Brain microvascular endothelial cell (primary cell): ENCODE measurements at regions not wholly inside any gene's neighbourhood (a gene's known extent, or its start where the extent isn't known, plus 50 kb on each side); places are given as distances from the start of the nearest gene placed in this dataset.

Experiments
- DNase-seq: peaks from one replicate; pipeline ENCODE4 v3.0.0-alpha.2; 2020
- H3K27ac ChIP-seq: fragments of 250-450 bp; sonication (Bioruptor Pico); 2 replicates; pipeline ENCODE4 v1.5.1; 2020; ENCODE audit warnings: mild to moderate bottlenecking, moderate library complexity
- H3K27me3 ChIP-seq: fragments of 250-450 bp; sonication (Bioruptor Pico); replicated peaks from 2 replicates; pipeline ENCODE4 v1.5.1; 2020; ENCODE audit warnings: mild to moderate bottlenecking
- H3K36me3 ChIP-seq: fragments of 250-450 bp; sonication (Bioruptor Pico); replicated peaks from 2 replicates; pipeline ENCODE4 v1.5.1; 2020; ENCODE audit warnings: mild to moderate bottlenecking
- H3K4me3 ChIP-seq: 2 replicates; pipeline ENCODE4 v1.5.1; 2011; ENCODE audit warnings: low read depth, mild to moderate bottlenecking, control low read depth, low read length, moderate library complexity
- CTCF ChIP-seq: IDR thresholded peaks from 2 replicates; pipeline ENCODE4 v1.5.1; 2011; ENCODE audit warnings: low read depth, mild to moderate bottlenecking, moderate library complexity, low read length, control low read depth, inconsistent platforms; ENCODE audit errors: missing control alignments
- in situ Hi-C: cut with HindIII; loops from 2 replicates; pipeline ENCODE4 v1.10.0; 2017; ENCODE audit warnings: low sequenced_read_pairs, low pct_ligation_motif_present

GRCh38 chr18:78032574-78032973, 782.9 kb downstream of the GALR1 start:
- Histone ChIP-seq H3K4me3 (no peak overlapping the region), H3K36me3 (no peaks in the 10 kb centered on the region), H3K27me3 (no peaks in the 10 kb centered on the region), H3K27ac (no peak overlapping the region)
- in situ Hi-C loops: no loop called here
- no peak for TF ChIP-seq CTCF
- no peak for DNase-seq

- DNase-seq: no peak
- in situ Hi-C loops: no loop called here
- H3K27ac ChIP-seq: no peak overlapping the region
- H3K27me3 ChIP-seq: no peaks in the 10 kb centered on the region
- no peaks in the 10 kb centered on the region for H3K36me3 ChIP-seq
- no peak for TF ChIP-seq CTCF
- H3K4me3 ChIP-seq: no peak overlapping the region
Observed at GRCh38 chr18:78034755-78035154, 785.1 kb downstream of the GALR1 start.

GRCh38 chr18:78041218-78041617, 791.6 kb downstream of the GALR1 start:
- TF ChIP-seq CTCF: no peak
- no peaks in the 10 kb centered on the region for H3K27me3 ChIP-seq
- in situ Hi-C loops: no loop called here
- no peak overlapping the region for H3K4me3 ChIP-seq
- no peak for DNase-seq
- H3K36me3 ChIP-seq: no peaks in the 10 kb centered on the region
- H3K27ac ChIP-seq: no peak overlapping the region

- Histone ChIP-seq H3K27ac (no peak overlapping the region), H3K27me3 (no peaks in the 10 kb centered on the region), H3K4me3 (no peak overlapping the region), H3K36me3 (no peaks in the 10 kb centered on the region)
- in situ Hi-C loops: no loop called here
- no peak for DNase-seq
- no peak for TF ChIP-seq CTCF
Observed at GRCh38 chr18:78046631-78047030, 797.0 kb downstream of the GALR1 start.

- no peak for TF ChIP-seq CTCF
- DNase-seq: no peak
- Histone ChIP-seq H3K4me3 (no peak overlapping the region), H3K27ac (no peak overlapping the region), H3K36me3 (no peaks in the 10 kb centered on the region), H3K27me3 (no peaks in the 10 kb centered on the region)
- in situ Hi-C loops: no loop called here
Observed at GRCh38 chr18:78049281-78049680, 799.6 kb downstream of the GALR1 start.

GRCh38 chr18:78054801-78055200, 805.2 kb downstream of the GALR1 start:
- no peak overlapping the region for H3K4me3 ChIP-seq
- in situ Hi-C loops: no loop called here
- no peak overlapping the region for H3K27ac ChIP-seq
- DNase-seq: no peak
- H3K27me3 ChIP-seq: no peaks in the 10 kb centered on the region
- H3K36me3 ChIP-seq: no peaks in the 10 kb centered on the region
- no peak for TF ChIP-seq CTCF
